Esophagus squamous epithelium (tissue), 4 donors: ENCODE measurements at regions not wholly inside any gene's neighbourhood (a gene's known extent, or its start where the extent isn't known, plus 50 kb on each side); places are given as distances from the start of the nearest gene placed in this dataset.

ENCODE experiments used
- CTCF ChIP-seq, 6 experiments: fragments of 450-650 bp in 4 of 6; fragments of 200-600 bp in 2 of 6; sonication (generic) in 2 of 6; IDR thresholded peaks; one replicate each; pipeline ENCODE4 v1.5.1; 2016 to 2019; ENCODE audit warnings: antibody characterized with exemption in 6 of 6, mild to moderate bottlenecking in 4 of 6, moderate library complexity in 4 of 6
- POLR2A ChIP-seq, 4 donors: fragments of 450-650 bp; IDR thresholded peaks; one replicate each; pipeline ENCODE4 v1.6.1; 2017; ENCODE audit warnings: antibody characterized with exemption in 4 of 4, mild to moderate bottlenecking in 4 of 4, moderate library complexity in 3 of 4

- no peak for TF ChIP-seq CTCF (IDR thresholded peaks at IDR 0.05)
- no peak for TF ChIP-seq POLR2A (IDR thresholded peaks at IDR 0.05)
These were observed 172.7 kb upstream of the GSC start for GRCh38 chr14:94942601-94943000.
